Right cardiac atrium (tissue), 5 donors: ENCODE measurements at regions not wholly inside any gene's neighbourhood (a gene's known extent, or its start where the extent isn't known, plus 50 kb on each side); places are given as distances from the start of the nearest gene placed in this dataset.

Experiments used
- ATAC-seq, 2 donors: fragments of 200-7000 bp; cut with Tn5 transposase; one replicate each; pipeline versions ENCODE4 v1.8.0 to v1.9.1; 2020; ENCODE audit warnings: moderate library complexity in 2 of 2, mild to moderate bottlenecking in 1 of 2
- DNase-seq, 3 donors: peaks; one replicate each; pipeline ENCODE4 v3.0.0-alpha.2; 2020
- H3K27ac ChIP-seq: one replicate; pipeline ENCODE4 v1.5.1; 2013; ENCODE audit warnings: mild to moderate bottlenecking, low read length, control low read depth, moderate library complexity
- H3K27me3 ChIP-seq: one replicate; pipeline ENCODE4 v1.6.1; 2013; ENCODE audit not compliant: control insufficient read depth, insufficient read depth
- H3K4me1 ChIP-seq: one replicate; pipeline ENCODE4 v1.6.1; 2013; ENCODE audit warnings: low read length; ENCODE audit not compliant: control insufficient read depth, insufficient read depth
- H3K4me3 ChIP-seq: one replicate; pipeline ENCODE4 v1.5.1; 2013; ENCODE audit warnings: low read length, control low read depth
- H3K9me3 ChIP-seq: one replicate; pipeline ENCODE4 v1.6.1; 2013; ENCODE audit warnings: low read length; ENCODE audit not compliant: control insufficient read depth
- WGBS: extraction: QIAGEN DNeasy Blood & Tissue Kit; methylation state at CpG from one replicate; pipeline ENCODE4 v1.1.7; 2013; 5-methylcytosine and 5-hydroxymethylcytosine counted together
- intact Hi-C, 4 donors: fragments of 100-400 bp; cut with DNase I; formaldehyde crosslinking; loops; one replicate each; pipeline versions ENCODE4 v1.11.0 to v1.14.0; 2022 to 2023
- donor health status: healthy with polysubstance abuse.
- donor health status: DM: no; HTN: yes; CAD: no.
- donor health status: DM: no; HTN: no; CAD: no.
- donor health status: DM: no; HTN: yes; CAD: no; lungs with severe emphysema.
- donor health status: DM: yes; HTN: yes; CAD: no.

GRCh38 chr10:108375691-108376090 lies 1211.2 kb upstream of the SORCS1 start:
- DNase-seq (no peak), ATAC-seq (no peak)
- intact Hi-C loops = no loop called here
- no peaks in the 10 kb centered on the region for H3K9me3 ChIP-seq
- H3K4me3 ChIP-seq = no peak overlapping the region
- H3K4me1 ChIP-seq = no peaks in the 10 kb centered on the region
- H3K27me3 ChIP-seq = no peaks in the 10 kb centered on the region
- H3K27ac ChIP-seq = no peak overlapping the region

GRCh38 chr10:108374991-108375390 lies 1210.5 kb upstream of the SORCS1 start:
- H3K4me1 ChIP-seq = no peaks in the 10 kb centered on the region
- no peak overlapping the region for H3K27ac ChIP-seq
- H3K4me3 ChIP-seq = no peak overlapping the region
- ATAC-seq (no peak), DNase-seq (no peak)
- no peaks in the 10 kb centered on the region for H3K9me3 ChIP-seq
- intact Hi-C loops = no loop called here
- H3K27me3 ChIP-seq = no peaks in the 10 kb centered on the region
- 53% methylated on average over 1 of the region's 1 CpG for WGBS

GRCh38 chr10:108365541-108365940 lies 1201.0 kb upstream of the SORCS1 start:
- no peak for DNase-seq
- no peak for ATAC-seq
- H3K27me3 ChIP-seq = no peaks in the 10 kb centered on the region
- no peaks in the 10 kb centered on the region for H3K4me1 ChIP-seq
- no peak overlapping the region for H3K4me3 ChIP-seq
- intact Hi-C loops = no loop called here
- no peak overlapping the region for H3K27ac ChIP-seq
- H3K9me3 ChIP-seq = no peaks in the 10 kb centered on the region

- Histone ChIP-seq H3K4me3 (no peak overlapping the region), H3K9me3 (no peaks in the 10 kb centered on the region), H3K27ac (no peak overlapping the region), H3K27me3 (no peaks in the 10 kb centered on the region), H3K4me1 (no peaks in the 10 kb centered on the region)
- no peak for DNase-seq
- whole genome bisulfite sequencing = 51% methylated on average over 4 of the region's 4 CpGs
- no peak for ATAC-seq
- intact Hi-C loops = no loop called here
Observed at GRCh38 chr10:108363576-108363975, 1199.1 kb upstream of the SORCS1 start.

- intact Hi-C loops = no loop called here
- H3K27me3 ChIP-seq = no peaks in the 10 kb centered on the region
- H3K4me3 ChIP-seq = no peak overlapping the region
- WGBS = 84% methylated on average over 1 of the region's 1 CpG
- DNase-seq = no peak
- no peak for ATAC-seq
- H3K4me1 ChIP-seq = no peaks in the 10 kb centered on the region
- no peaks in the 10 kb centered on the region for H3K9me3 ChIP-seq
- no peak overlapping the region for H3K27ac ChIP-seq
Observed at GRCh38 chr10:108362961-108363360, 1198.5 kb upstream of the SORCS1 start.

- Histone ChIP-seq H3K27ac (no peak overlapping the region), H3K27me3 (no peaks in the 10 kb centered on the region), H3K9me3 (no peaks in the 10 kb centered on the region), H3K4me1 (no peaks in the 10 kb centered on the region), H3K4me3 (no peak overlapping the region)
- 65% methylated on average over 2 of the region's 2 CpGs for WGBS
- intact Hi-C loops = no loop called here
- DNase-seq (no peak), ATAC-seq (no peak)
Observed at GRCh38 chr10:108362296-108362695, 1197.8 kb upstream of the SORCS1 start.

GRCh38 chr10:108360187-108360586 lies 1195.7 kb upstream of the SORCS1 start:
- Histone ChIP-seq H3K27me3 (no peaks in the 10 kb centered on the region), H3K4me3 (no peak overlapping the region), H3K4me1 (no peaks in the 10 kb centered on the region), H3K9me3 (no peaks in the 10 kb centered on the region), H3K27ac (no peak overlapping the region)
- intact Hi-C loops = no loop called here
- ATAC-seq = no peak
- WGBS = 71% methylated on average over 2 of the region's 2 CpGs
- no peak for DNase-seq

- Histone ChIP-seq H3K9me3 (no peaks in the 10 kb centered on the region), H3K27ac (no peak overlapping the region), H3K4me3 (no peak overlapping the region), H3K4me1 (no peaks in the 10 kb centered on the region), H3K27me3 (no peaks in the 10 kb centered on the region)
- DNase-seq = no peak
- WGBS = 35% methylated on average over 3 of the region's 3 CpGs
- ATAC-seq = no peak
- intact Hi-C loops = no loop called here
Observed at GRCh38 chr10:108358912-108359311, 1194.4 kb upstream of the SORCS1 start.

GRCh38 chr10:108352771-108353170 lies 1188.3 kb upstream of the SORCS1 start:
- ATAC-seq (no peak), DNase-seq (no peak)
- H3K27me3 ChIP-seq = no peaks in the 10 kb centered on the region
- WGBS = 31% methylated on average over 2 of the region's 2 CpGs
- no peaks in the 10 kb centered on the region for H3K9me3 ChIP-seq
- no peak overlapping the region for H3K27ac ChIP-seq
- intact Hi-C loops = no loop called here
- H3K4me1 ChIP-seq = no peaks in the 10 kb centered on the region
- H3K4me3 ChIP-seq = no peak overlapping the region

GRCh38 chr10:108348215-108348614 lies 1183.7 kb upstream of the SORCS1 start:
- intact Hi-C loops = no loop called here
- no peak overlapping the region for H3K27ac ChIP-seq
- no peaks in the 10 kb centered on the region for H3K9me3 ChIP-seq
- 71% methylated on average over 2 of the region's 2 CpGs for WGBS
- H3K4me3 ChIP-seq = no peak overlapping the region
- no peaks in the 10 kb centered on the region for H3K27me3 ChIP-seq
- no peak for ATAC-seq
- DNase-seq = no peak
- no peaks in the 10 kb centered on the region for H3K4me1 ChIP-seq

GRCh38 chr10:108346066-108346465 lies 1181.6 kb upstream of the SORCS1 start:
- H3K9me3 ChIP-seq = no peaks in the 10 kb centered on the region
- 77% methylated on average over 3 of the region's 3 CpGs for WGBS
- ATAC-seq = no peak
- H3K4me3 ChIP-seq = no peak overlapping the region
- intact Hi-C loops = no loop called here
- no peak overlapping the region for H3K27ac ChIP-seq
- no peaks in the 10 kb centered on the region for H3K4me1 ChIP-seq
- DNase-seq = no peak
- H3K27me3 ChIP-seq = no peaks in the 10 kb centered on the region

GRCh38 chr10:108338146-108338545 lies 1173.6 kb upstream of the SORCS1 start:
- DNase-seq (no peak), ATAC-seq (no peak)
- intact Hi-C loops = no loop called here
- no peaks in the 10 kb centered on the region for H3K4me1 ChIP-seq
- no peaks in the 10 kb centered on the region for H3K9me3 ChIP-seq
- H3K27me3 ChIP-seq = no peaks in the 10 kb centered on the region
- H3K4me3 ChIP-seq = no peak overlapping the region
- no peak overlapping the region for H3K27ac ChIP-seq
